ENCODE measurements at regions not wholly inside any gene's neighbourhood (a gene's known extent, or its start where the extent isn't known, plus 50 kb on each side); places are given as distances from the start of the nearest gene placed in this dataset.

GRCh38 chr5:20554001-20554400 lies 566.0 kb upstream of the CDH18 start:
- TF ChIP-seq EZH2 (IDR thresholded peaks at IDR 0.05; ENCODE audit: insufficient read depth, poor library complexity, severe bottlenecking) (no peak), EZH2phosphoT487 (IDR thresholded peaks at IDR 0.05; ENCODE audit: insufficient read depth, low read depth) (no peak)
